HG03571 (cell line): ENCODE measurements at regions not wholly inside any gene's neighbourhood (a gene's known extent, or its start where the extent isn't known, plus 50 kb on each side); places are given as distances from the start of the nearest gene placed in this dataset.

Experiments
- ATAC-seq: cut with Tn5 transposase; IDR thresholded peaks from one replicate; pipeline ENCODE4 v1.9.1; 2021; ENCODE audit not compliant: unreplicated experiment

GRCh38 chr3:80542456-80542855, 774.7 kb upstream of the ROBO1 start:
- ATAC-seq: no peak

GRCh38 chr3:80537680-80538079, 769.9 kb upstream of the ROBO1 start:
- ATAC-seq: no peak

- no peak for ATAC-seq
Observed at GRCh38 chr3:80535286-80535685, 767.5 kb upstream of the ROBO1 start.

GRCh38 chr3:80533553-80533952, 765.8 kb upstream of the ROBO1 start:
- ATAC-seq: no peak

GRCh38 chr3:80526153-80526552, 758.4 kb upstream of the ROBO1 start:
- no peak for ATAC-seq

GRCh38 chr3:80521081-80521480, 753.3 kb upstream of the ROBO1 start:
- no peak for ATAC-seq

GRCh38 chr3:80519436-80519835, 751.6 kb upstream of the ROBO1 start:
- ATAC-seq: no peak

- ATAC-seq: no peak
Observed at GRCh38 chr3:80496452-80496851, 728.7 kb upstream of the ROBO1 start.

GRCh38 chr3:80492162-80492561, 724.4 kb upstream of the ROBO1 start:
- ATAC-seq: no peak

GRCh38 chr3:80472961-80473360, 705.2 kb upstream of the ROBO1 start:
- ATAC-seq: no peak

GRCh38 chr3:80472459-80472858, 704.7 kb upstream of the ROBO1 start:
- no peak for ATAC-seq

GRCh38 chr3:80470433-80470832, 702.6 kb upstream of the ROBO1 start:
- ATAC-seq: no peak

GRCh38 chr3:80465746-80466145, 697.9 kb upstream of the ROBO1 start:
- ATAC-seq: no peak

GRCh38 chr3:80451393-80451792, 683.6 kb upstream of the ROBO1 start:
- no peak for ATAC-seq

- ATAC-seq: no peak
Observed at GRCh38 chr3:80445641-80446040, 677.8 kb upstream of the ROBO1 start.

GRCh38 chr3:80445053-80445452, 677.3 kb upstream of the ROBO1 start:
- ATAC-seq: no peak

GRCh38 chr3:80439490-80439889, 671.7 kb upstream of the ROBO1 start:
- ATAC-seq: no peak

- no peak for ATAC-seq
Observed at GRCh38 chr3:80434366-80434765, 666.6 kb upstream of the ROBO1 start.

GRCh38 chr3:80424951-80425350, 657.2 kb upstream of the ROBO1 start:
- ATAC-seq: no peak

GRCh38 chr3:80408030-80408721, 640.4 kb upstream of the ROBO1 start:
- no peak for ATAC-seq

GRCh38 chr3:80405618-80406017, 637.8 kb upstream of the ROBO1 start:
- no peak for ATAC-seq

GRCh38 chr3:80395023-80395422, 627.2 kb upstream of the ROBO1 start:
- ATAC-seq: no peak

- no peak for ATAC-seq
Observed at GRCh38 chr3:80391573-80391972, 623.8 kb upstream of the ROBO1 start.
